ENCODE measurements at regions not wholly inside any gene's neighbourhood (a gene's known extent, or its start where the extent isn't known, plus 50 kb on each side); places are given as distances from the start of the nearest gene placed in this dataset.

GRCh38 chr2:107622741-107623310 is 203.9 kb upstream of the RGPD4 start:
- TF ChIP-seq MGA (IDR thresholded peaks at IDR 0.05) (no peak), ZNF384 (IDR thresholded peaks at IDR 0.05; ENCODE audit: low read depth, low read length) (no peak), SIN3B (IDR thresholded peaks at IDR 0.05; ENCODE audit: low read depth) (no peak), HDAC8 (tag; IDR thresholded peaks at IDR 0.05) (no peak), SMARCA4 (IDR thresholded peaks at IDR 0.05) (no peak), TEAD4 (IDR thresholded peaks at IDR 0.05; ENCODE audit: low read length) (no peak), TEAD4 (CRISPR knock-in tag; IDR thresholded peaks at IDR 0.05; ENCODE audit: borderline replicate concordance) (no peak)

All from K562 (cell line).